Breast epithelium (tissue), 4 donors: ENCODE measurements at regions not wholly inside any gene's neighbourhood (a gene's known extent, or its start where the extent isn't known, plus 50 kb on each side); places are given as distances from the start of the nearest gene placed in this dataset.

Experiments
- DNase-seq, 2 donors: peaks; one replicate each; pipeline ENCODE4 v3.0.0-alpha.2; 2019; ENCODE audit warnings: low spot score in 2 of 2
- H3K27ac ChIP-seq, 2 donors: fragments of 200-600 bp; sonication (generic) in 1 of 2; one replicate each; pipeline ENCODE4 v1.5.1; 2016 to 2019; ENCODE audit warnings: mild to moderate bottlenecking in 1 of 2
- H3K27me3 ChIP-seq, 2 donors: fragments of 200-600 bp; sonication (generic) in 1 of 2; one replicate each; pipeline versions ENCODE4 v1.5.1 to v1.6.0; 2017 to 2019; ENCODE audit warnings: control low read depth in 1 of 2, mild to moderate bottlenecking in 1 of 2
- H3K36me3 ChIP-seq: fragments of 200-600 bp; one replicate; pipeline ENCODE4 v1.5.1; 2019
- H3K4me1 ChIP-seq, 2 donors: fragments of 200-600 bp; sonication (generic); one replicate each; pipeline ENCODE4 v1.5.1; 2016 to 2019; ENCODE audit warnings: control low read depth in 1 of 2
- H3K4me3 ChIP-seq, 3 donors: fragments of 200-600 bp; sonication (generic); 1 replicate in 2 of 3; 2 replicates in 1 of 3; pipeline ENCODE4 v1.5.1; 2016 to 2019; ENCODE audit warnings: mild to moderate bottlenecking in 3 of 3, moderate library complexity in 2 of 3
- H3K9me3 ChIP-seq, 2 donors: fragments of 200-600 bp; sonication (generic) in 1 of 2; one replicate each; pipeline ENCODE4 v1.5.1; 2016 to 2019; ENCODE audit warnings: control low read depth in 1 of 2
- POLR2A ChIP-seq: fragments of 450-650 bp; IDR thresholded peaks from one replicate; pipeline ENCODE4 v1.6.1; 2016; ENCODE audit warnings: antibody characterized with exemption, mild to moderate bottlenecking, moderate library complexity
- POLR2AphosphoS5 ChIP-seq, 3 donors: sonication (generic); formaldehyde crosslinking; IDR thresholded peaks; one replicate each; pipeline ENCODE4 v1.6.1; 2017; ENCODE audit warnings: antibody characterized with exemption in 3 of 3
- intact Hi-C: fragments of 100-400 bp; cut with DNase I; formaldehyde crosslinking; loops from one replicate; pipeline ENCODE4 v1.15.1; 2023; ENCODE audit warnings: low total_unique reads
- TF ChIP-seq, protein P1 (sequence below), 3 donors: fragments of 450-650 bp; IDR thresholded peaks; one replicate each; pipeline ENCODE4 v1.5.1; 2016 to 2017; ENCODE audit warnings: antibody characterized with exemption in 3 of 3, mild to moderate bottlenecking in 3 of 3, moderate library complexity in 3 of 3

DNA sequence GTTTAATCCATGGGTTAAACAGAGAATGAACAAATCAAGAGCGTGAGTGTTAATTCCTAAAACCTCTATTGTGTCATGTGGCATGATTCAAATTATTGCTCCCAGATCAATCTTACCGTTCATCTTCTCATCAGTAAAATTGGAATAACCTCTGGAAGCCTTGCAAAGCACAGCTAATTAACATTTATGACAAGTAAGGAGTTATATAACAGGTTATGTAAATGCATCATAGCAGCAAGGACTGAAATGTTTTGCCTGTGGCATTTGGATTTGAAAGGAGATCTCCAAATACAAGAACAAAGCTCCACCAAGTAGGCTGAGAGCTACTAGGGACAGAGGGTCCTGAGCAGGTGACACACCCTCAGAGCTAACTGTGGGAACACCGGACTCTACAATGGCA is 502.9 kb upstream of the CELF2 start:
- Histone ChIP-seq H3K4me1 (no peaks in the 10 kb centered on the region), H3K9me3 (no peaks in the 10 kb centered on the region), H3K4me3 (no peak overlapping the region), H3K27ac (no peak overlapping the region), H3K36me3 (no peaks in the 10 kb centered on the region), H3K27me3 (no peaks in the 10 kb centered on the region)
- no peak for DNase-seq
- intact Hi-C loops: no loop called here
- TF ChIP-seq POLR2AphosphoS5 (IDR thresholded peaks at IDR 0.05) (no peak), POLR2A (no peak)
- TF ChIP-seq, protein P1, sequence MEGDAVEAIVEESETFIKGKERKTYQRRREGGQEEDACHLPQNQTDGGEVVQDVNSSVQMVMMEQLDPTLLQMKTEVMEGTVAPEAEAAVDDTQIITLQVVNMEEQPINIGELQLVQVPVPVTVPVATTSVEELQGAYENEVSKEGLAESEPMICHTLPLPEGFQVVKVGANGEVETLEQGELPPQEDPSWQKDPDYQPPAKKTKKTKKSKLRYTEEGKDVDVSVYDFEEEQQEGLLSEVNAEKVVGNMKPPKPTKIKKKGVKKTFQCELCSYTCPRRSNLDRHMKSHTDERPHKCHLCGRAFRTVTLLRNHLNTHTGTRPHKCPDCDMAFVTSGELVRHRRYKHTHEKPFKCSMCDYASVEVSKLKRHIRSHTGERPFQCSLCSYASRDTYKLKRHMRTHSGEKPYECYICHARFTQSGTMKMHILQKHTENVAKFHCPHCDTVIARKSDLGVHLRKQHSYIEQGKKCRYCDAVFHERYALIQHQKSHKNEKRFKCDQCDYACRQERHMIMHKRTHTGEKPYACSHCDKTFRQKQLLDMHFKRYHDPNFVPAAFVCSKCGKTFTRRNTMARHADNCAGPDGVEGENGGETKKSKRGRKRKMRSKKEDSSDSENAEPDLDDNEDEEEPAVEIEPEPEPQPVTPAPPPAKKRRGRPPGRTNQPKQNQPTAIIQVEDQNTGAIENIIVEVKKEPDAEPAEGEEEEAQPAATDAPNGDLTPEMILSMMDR (IDR thresholded peaks at IDR 0.05): no peak

DNA sequence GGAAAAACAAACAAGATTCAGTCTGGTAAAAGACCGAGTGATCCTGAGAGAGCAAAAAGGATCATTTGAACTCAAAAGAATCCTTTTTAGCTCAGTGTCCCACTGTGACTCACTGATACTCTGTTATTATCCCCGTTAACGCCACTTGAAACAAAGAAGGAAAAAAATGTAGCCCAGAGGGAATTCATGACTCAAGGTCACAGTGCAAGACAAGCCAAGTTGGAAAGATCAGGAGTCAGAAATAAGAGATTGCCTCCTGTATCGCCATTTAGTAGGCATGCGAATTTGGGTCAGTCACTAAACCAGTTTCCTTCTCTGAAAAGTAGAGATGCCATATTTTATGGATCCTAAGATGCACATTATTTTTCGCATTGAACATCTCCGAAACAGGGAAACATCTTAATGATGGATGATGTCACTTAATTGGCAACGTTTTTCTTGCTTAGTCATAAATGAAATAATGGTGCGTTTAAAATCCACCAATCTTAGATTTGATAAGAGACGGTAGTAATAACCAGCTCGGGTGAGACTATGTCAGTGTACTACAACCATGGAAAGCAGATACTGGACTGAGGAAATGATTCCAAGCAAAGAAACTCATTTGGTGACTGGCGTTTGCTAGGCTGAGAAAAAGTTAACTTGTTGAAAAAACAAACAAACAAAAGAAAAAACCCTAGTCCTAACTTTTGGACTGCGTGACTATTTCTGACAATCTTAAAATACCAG is 502.0 kb upstream of the CELF2 start:
- H3K9me3 ChIP-seq: no peaks in the 10 kb centered on the region
- H3K4me3 ChIP-seq: no peak overlapping the region
- no peak for TF ChIP-seq POLR2A
- TF ChIP-seq POLR2AphosphoS5 (IDR thresholded peaks at IDR 0.05): no peak
- TF ChIP-seq, protein P1 (IDR thresholded peaks at IDR 0.05): no peak
- no peaks in the 10 kb centered on the region for H3K4me1 ChIP-seq
- no peak overlapping the region for H3K27ac ChIP-seq
- intact Hi-C loops: no loop called here
- no peaks in the 10 kb centered on the region for H3K36me3 ChIP-seq
- H3K27me3 ChIP-seq: no peaks in the 10 kb centered on the region
- DNase-seq: no peak

DNA sequence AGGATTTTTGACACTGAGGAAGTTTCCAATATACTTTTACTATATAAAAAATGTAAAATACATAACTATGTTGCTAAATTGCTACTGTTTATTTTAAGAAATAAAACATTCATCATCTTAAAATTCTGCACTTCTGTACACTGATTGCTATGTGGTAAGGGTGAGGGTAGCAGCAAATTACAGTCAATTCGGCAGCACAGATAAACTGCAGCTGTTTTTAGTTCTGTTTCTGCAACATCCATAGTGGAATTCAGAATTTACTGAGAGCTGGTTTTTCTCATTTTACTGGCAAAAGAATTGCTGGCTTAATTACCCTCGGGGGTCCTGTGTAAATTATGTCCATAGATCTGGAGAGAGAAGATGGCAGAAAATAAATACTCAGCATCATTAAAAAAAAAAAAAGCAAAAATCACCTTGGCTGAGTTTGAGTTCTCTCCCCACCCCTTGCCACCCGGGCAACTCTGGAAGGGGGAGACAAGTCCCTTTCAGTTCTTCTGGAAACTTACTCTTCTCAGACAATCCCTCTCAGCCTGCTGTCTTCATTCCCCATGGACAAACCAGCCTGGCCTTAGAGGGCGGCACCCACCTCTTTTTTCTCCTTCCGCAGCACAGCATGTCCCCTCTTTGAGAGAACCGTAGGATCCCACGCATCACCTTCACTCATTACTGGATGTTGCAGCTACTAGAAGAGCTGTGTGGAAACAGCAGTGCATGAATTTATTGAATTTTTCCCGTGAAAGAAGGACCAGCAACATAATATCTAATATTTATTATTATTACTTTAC is 501.1 kb upstream of the CELF2 start:
- H3K4me1 ChIP-seq: no peaks in the 10 kb centered on the region
- H3K27me3 ChIP-seq: no peaks in the 10 kb centered on the region
- H3K36me3 ChIP-seq: no peaks in the 10 kb centered on the region
- H3K4me3 ChIP-seq: no peak overlapping the region
- DNase-seq: no peak
- H3K9me3 ChIP-seq: no peaks in the 10 kb centered on the region
- no peak overlapping the region for H3K27ac ChIP-seq
- intact Hi-C loops: no loop called here
- TF ChIP-seq POLR2AphosphoS5 (IDR thresholded peaks at IDR 0.05) (no peak), POLR2A (no peak)
- TF ChIP-seq, protein P1 (IDR thresholded peaks at IDR 0.05): no peak

DNA sequence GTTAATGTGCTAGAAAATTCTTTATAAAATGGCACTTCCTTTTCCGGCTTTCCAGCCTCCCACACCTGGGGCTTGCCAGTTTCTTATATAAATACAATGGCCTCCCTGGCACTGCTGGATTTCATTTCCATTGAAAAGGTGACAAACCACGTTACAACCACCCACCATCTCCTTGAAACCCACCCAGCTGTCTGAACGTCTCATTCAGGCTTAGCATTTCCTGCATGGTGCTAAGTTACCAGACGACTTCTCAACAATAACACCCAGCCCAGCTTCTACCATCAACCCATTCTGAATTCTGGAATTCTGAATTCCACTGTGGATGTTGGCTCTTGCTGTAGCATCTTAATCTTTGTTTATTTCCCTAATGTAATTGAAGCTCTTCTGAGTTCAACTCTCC is 499.8 kb upstream of the CELF2 start:
- H3K27me3 ChIP-seq: no peaks in the 10 kb centered on the region
- H3K36me3 ChIP-seq: no peaks in the 10 kb centered on the region
- no peaks in the 10 kb centered on the region for H3K9me3 ChIP-seq
- intact Hi-C loops: no loop called here
- no peaks in the 10 kb centered on the region for H3K4me1 ChIP-seq
- H3K4me3 ChIP-seq: no peak overlapping the region
- no peak overlapping the region for H3K27ac ChIP-seq
- TF ChIP-seq POLR2A: no peak
- TF ChIP-seq, protein P1 (IDR thresholded peaks at IDR 0.05): no peak
- no peak for TF ChIP-seq POLR2AphosphoS5 (IDR thresholded peaks at IDR 0.05)
- DNase-seq: no peak

DNA sequence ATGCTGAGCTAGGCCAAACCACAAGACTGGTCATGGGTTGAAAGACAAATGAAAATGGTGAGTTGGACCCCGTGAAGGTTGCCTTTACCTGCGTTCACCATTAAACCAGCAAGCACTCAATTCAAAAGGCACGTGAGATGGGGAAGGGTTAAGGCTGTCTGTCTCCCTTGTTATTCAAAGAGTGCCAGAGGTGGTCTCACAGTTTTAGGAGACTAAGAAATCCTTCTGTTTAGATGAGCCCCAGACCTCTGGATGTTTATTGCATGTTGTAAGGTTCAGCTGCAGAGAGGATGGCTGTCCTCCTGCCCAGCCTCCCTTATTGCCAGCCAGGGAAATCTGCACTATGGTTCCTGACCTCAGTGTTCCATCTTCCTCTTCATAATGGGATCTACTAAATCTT is 498.0 kb upstream of the CELF2 start:
- Histone ChIP-seq H3K4me3 (no peak overlapping the region), H3K27me3 (no peaks in the 10 kb centered on the region), H3K4me1 (no peaks in the 10 kb centered on the region), H3K27ac (no peak overlapping the region), H3K9me3 (no peaks in the 10 kb centered on the region), H3K36me3 (no peaks in the 10 kb centered on the region)
- intact Hi-C loops: no loop called here
- TF ChIP-seq POLR2AphosphoS5 (IDR thresholded peaks at IDR 0.05) (no peak), POLR2A (no peak)
- TF ChIP-seq, protein P1 (IDR thresholded peaks at IDR 0.05): no peak
- DNase-seq: no peak
